NB4 (cell line): ENCODE measurements at regions not wholly inside any gene's neighbourhood (a gene's known extent, or its start where the extent isn't known, plus 50 kb on each side); places are given as distances from the start of the nearest gene placed in this dataset.

ENCODE experiments used
- CTCF ChIP-seq: IDR thresholded peaks from one replicate; pipeline ENCODE4 v1.5.1; 2012; ENCODE audit warnings: low read depth, low read length
- MAX ChIP-seq: IDR thresholded peaks from 2 replicates; pipeline ENCODE4 v1.6.1; 2011; ENCODE audit warnings: low read depth, low read length
- MYC ChIP-seq: IDR thresholded peaks from 2 replicates; pipeline ENCODE4 v1.6.1; 2011; ENCODE audit warnings: low read depth, low read length
- POLR2A ChIP-seq: IDR thresholded peaks from 2 replicates; pipeline ENCODE4 v1.6.1; 2011; ENCODE audit warnings: mild to moderate bottlenecking; ENCODE audit not compliant: insufficient read length; ENCODE audit errors: extremely low read depth

GRCh38 chr12:98146487-98146886 lies 368.9 kb upstream of the TMPO start:
- TF ChIP-seq CTCF (no peak), MAX (no peak), POLR2A (no peak), MYC (no peak)
